Left lung (tissue), 4 donors: ENCODE measurements at regions not wholly inside any gene's neighbourhood (a gene's known extent, or its start where the extent isn't known, plus 50 kb on each side); places are given as distances from the start of the nearest gene placed in this dataset.

Source experiments
- ATAC-seq: fragments of 200-7000 bp; cut with Tn5 transposase; one replicate; pipeline ENCODE4 v1.9.1; 2020; ENCODE audit warnings: moderate library complexity
- DNase-seq, 4 donors: peaks; one replicate each; pipeline ENCODE4 v3.0.0-alpha.2; 2013 to 2020
- H3K27ac ChIP-seq, 2 donors: fragments of 200-600 bp; sonication (generic) in 1 of 2; one replicate each; pipeline versions ENCODE4 v1.5.0 to v1.8.0; 2020 to 2021
- H3K27me3 ChIP-seq, 2 donors: fragments of 200-600 bp; sonication (generic) in 1 of 2; one replicate each; pipeline versions ENCODE4 v1.5.0 to v1.8.0; 2020 to 2021
- H3K36me3 ChIP-seq, 2 donors: fragments of 200-600 bp; sonication (generic) in 1 of 2; one replicate each; pipeline versions ENCODE4 v1.5.0 to v1.8.0; 2020 to 2021
- H3K4me1 ChIP-seq, 2 donors: fragments of 200-600 bp; one replicate each; pipeline ENCODE4 v1.8.0; 2021
- H3K4me3 ChIP-seq, 2 donors: fragments of 200-600 bp; sonication (generic) in 1 of 2; one replicate each; pipeline versions ENCODE4 v1.5.0 to v1.8.0; 2020 to 2021; ENCODE audit warnings: mild to moderate bottlenecking in 1 of 2
- H3K9me3 ChIP-seq, 2 donors: fragments of 200-600 bp; sonication (generic) in 1 of 2; one replicate each; pipeline versions ENCODE4 v1.5.0 to v1.8.0; 2020 to 2021
- CTCF ChIP-seq, 2 donors: fragments of 200-600 bp; sonication (generic) in 1 of 2; IDR thresholded peaks; one replicate each; pipeline versions ENCODE4 v1.5.0 to v1.8.0; 2021; ENCODE audit warnings: antibody characterized with exemption in 2 of 2
- intact Hi-C, 2 donors: fragments of 100-400 bp; cut with DNase I; formaldehyde crosslinking; loops; one replicate each; pipeline versions ENCODE4 v1.11.2 to v1.14.2; 2022
- donor health status: DM: no; HTN: yes; CAD: no.
- donor health status: DM: no; HTN: no; CAD: no.

- intact Hi-C loops: no loop called here
- Histone ChIP-seq H3K4me3 (no peak overlapping the region), H3K27me3 (peaks cover 10 to 86% of the 10 kb centered on the region in 2 donors), H3K36me3 (no peaks in the 10 kb centered on the region), H3K4me1 (no peaks in the 10 kb centered on the region), H3K9me3 (no peaks in the 10 kb centered on the region), H3K27ac (no peak overlapping the region)
- TF ChIP-seq CTCF (IDR thresholded peaks at IDR 0.05): no peak
- no peak for DNase-seq
- ATAC-seq: no peak
These were observed 242.2 kb downstream of the ENGASE start for GRCh38 chr17:79316805-79317204.

GRCh38 chr17:79315358-79316105 lies 240.9 kb downstream of the ENGASE start:
- DNase-seq: no peak
- no peak for TF ChIP-seq CTCF (IDR thresholded peaks at IDR 0.05)
- no peak overlapping the region for H3K27ac ChIP-seq
- no peak for ATAC-seq
- H3K4me3 ChIP-seq: no peak overlapping the region
- H3K27me3 ChIP-seq: peaks cover 10 to 90% of the 10 kb centered on the region in 2 donors
- no peaks in the 10 kb centered on the region for H3K4me1 ChIP-seq
- H3K36me3 ChIP-seq: no peaks in the 10 kb centered on the region
- H3K9me3 ChIP-seq: no peaks in the 10 kb centered on the region
- intact Hi-C loops: no loop called here

GRCh38 chr17:79314617-79315357 lies 240.2 kb downstream of the ENGASE start:
- H3K9me3 ChIP-seq: no peaks in the 10 kb centered on the region
- no peak overlapping the region for H3K4me3 ChIP-seq
- DNase-seq: no peak
- ATAC-seq: no peak
- no peak overlapping the region for H3K27ac ChIP-seq
- H3K4me1 ChIP-seq: no peaks in the 10 kb centered on the region
- TF ChIP-seq CTCF (IDR thresholded peaks at IDR 0.05): no peak
- intact Hi-C loops: no loop called here
- H3K27me3 ChIP-seq: peaks cover 10 to 91% of the 10 kb centered on the region in 2 donors
- no peaks in the 10 kb centered on the region for H3K36me3 ChIP-seq

- Histone ChIP-seq H3K27me3 (peaks cover 10 to 86% of the 10 kb centered on the region in 2 donors), H3K4me3 (no peak overlapping the region), H3K36me3 (no peaks in the 10 kb centered on the region), H3K27ac (no peak overlapping the region), H3K9me3 (no peaks in the 10 kb centered on the region), H3K4me1 (no peaks in the 10 kb centered on the region)
- ATAC-seq (no peak), DNase-seq (no peak)
- intact Hi-C loops: no loop called here
- no peak for TF ChIP-seq CTCF (IDR thresholded peaks at IDR 0.05)
These were observed 236.7 kb downstream of the ENGASE start for GRCh38 chr17:79311373-79311772.
